CD14-positive monocyte (primary cell): ENCODE measurements at regions not wholly inside any gene's neighbourhood (a gene's known extent, or its start where the extent isn't known, plus 50 kb on each side); places are given as distances from the start of the nearest gene placed in this dataset.
"Not testable (repeated sequence)": the region's sequence is repeated elsewhere in the genome, so short reads cannot be mapped to it uniquely, and the experiment has no call there.

Experiments used
- DNase-seq, 3 donors: peaks; one replicate each; pipeline ENCODE4 v3.0.0-alpha.2; 2011 to 2022
- H2AFZ ChIP-seq: 2 replicates; pipeline ENCODE4 v1.6.0; 2012; ENCODE audit warnings: mild to moderate bottlenecking, low read depth, low read length, inconsistent platforms; ENCODE audit not compliant: insufficient read depth, poor library complexity, severe bottlenecking
- H3K27ac ChIP-seq, 2 donors: 1 replicate in 1 of 2; 2 replicates in 1 of 2; pipeline ENCODE4 v1.5.1; 2012 to 2013; ENCODE audit warnings: low read length in 2 of 2, control low read depth in 1 of 2, inconsistent platforms in 1 of 2, low read depth in 1 of 2, mild to moderate bottlenecking in 1 of 2
- H3K27me3 ChIP-seq, 2 donors: one replicate each; pipeline versions ENCODE4 v1.6.0 to v1.6.1; 2011 to 2013; ENCODE audit warnings: low read length in 2 of 2; ENCODE audit not compliant: control insufficient read depth in 2 of 2, insufficient read depth in 2 of 2
- H3K36me3 ChIP-seq, 2 donors: replicated peaks in 1 of 2; 1 replicate in 1 of 2; 2 replicates in 1 of 2; pipeline versions ENCODE4 v1.5.1 to v1.6.1; 2012 to 2013; ENCODE audit warnings: low read length in 2 of 2, control low read depth in 1 of 2, inconsistent platforms in 1 of 2, mild to moderate bottlenecking in 1 of 2; ENCODE audit not compliant: insufficient read depth in 2 of 2, control insufficient read depth in 1 of 2
- H3K4me1 ChIP-seq, 2 donors: 1 replicate in 1 of 2; 2 replicates in 1 of 2; pipeline versions ENCODE4 v1.5.1 to v1.6.1; 2012 to 2013; ENCODE audit warnings: low read length in 2 of 2, control low read depth in 1 of 2, inconsistent platforms in 1 of 2, mild to moderate bottlenecking in 1 of 2, moderate library complexity in 1 of 2; ENCODE audit not compliant: insufficient read depth in 2 of 2, control insufficient read depth in 1 of 2
- H3K4me2 ChIP-seq: replicated peaks from 2 replicates; pipeline ENCODE3; 2012; ENCODE audit warnings: low read length, moderate library complexity, mild to moderate bottlenecking; ENCODE audit not compliant: poor library complexity, severe bottlenecking; ENCODE audit errors: extremely low read depth
- H3K4me3 ChIP-seq, 3 experiments: fragments of 200-600 bp in 1 of 3; sonication (generic) in 1 of 3; replicated peaks in 1 of 3; 1 replicate in 2 of 3; 2 replicates in 1 of 3; pipeline ENCODE4 v1.5.1; 2011 to 2013; ENCODE audit warnings: low read length in 3 of 3, mild to moderate bottlenecking in 3 of 3, control low read depth in 2 of 3, low read depth in 2 of 3, inconsistent platforms in 1 of 3, moderate library complexity in 1 of 3
- H3K79me2 ChIP-seq: 2 replicates; pipeline ENCODE4 v1.6.0; 2012; ENCODE audit warnings: mild to moderate bottlenecking, control low read depth, inconsistent platforms, low read length, moderate library complexity; ENCODE audit not compliant: insufficient read depth
- H3K9ac ChIP-seq: 2 replicates; pipeline ENCODE4 v1.6.0; 2017; ENCODE audit warnings: low read length, mild to moderate bottlenecking; ENCODE audit not compliant: insufficient read depth, poor library complexity, severe bottlenecking
- H3K9me3 ChIP-seq, 2 donors: replicated peaks in 1 of 2; 1 replicate in 1 of 2; 2 replicates in 1 of 2; pipeline versions ENCODE4 v1.5.1 to v1.6.1; 2012 to 2013; ENCODE audit warnings: low read length in 2 of 2, control low read depth in 1 of 2; ENCODE audit not compliant: control insufficient read depth in 1 of 2, insufficient read depth in 1 of 2
- H4K20me1 ChIP-seq: 2 replicates; pipeline ENCODE4 v1.6.0; 2012; ENCODE audit warnings: mild to moderate bottlenecking, low read length, control low read depth, moderate library complexity; ENCODE audit not compliant: insufficient read depth
- H3K27ac Mint-ChIP-seq, 7 donors: one replicate each; pipeline ENCODE4 v1.8.0; 2020; ENCODE audit warnings: mild to moderate bottlenecking in 7 of 7, mixed read lengths in 7 of 7, moderate library complexity in 6 of 7, inconsistent platforms in 2 of 7
- H3K27me3 Mint-ChIP-seq, 3 donors: one replicate each; pipeline ENCODE4 v1.8.0; 2021 to 2022; ENCODE audit warnings: low read depth in 3 of 3, mild to moderate bottlenecking in 3 of 3, mixed read lengths in 3 of 3, moderate library complexity in 3 of 3, inconsistent platforms in 1 of 3
- H3K36me3 Mint-ChIP-seq, 2 donors: one replicate each; pipeline ENCODE4 v1.8.0; 2020; ENCODE audit warnings: mixed read lengths in 2 of 2, inconsistent platforms in 1 of 2, mild to moderate bottlenecking in 1 of 2
- H3K4me1 Mint-ChIP-seq: one replicate; pipeline ENCODE4 v1.8.0; 2020; ENCODE audit warnings: mild to moderate bottlenecking, mixed read lengths
- H3K4me3 Mint-ChIP-seq, 2 donors: one replicate each; pipeline ENCODE4 v1.8.0; 2020; ENCODE audit warnings: mild to moderate bottlenecking in 2 of 2, mixed read lengths in 2 of 2, moderate library complexity in 1 of 2
- H3K9me3 Mint-ChIP-seq, 7 donors: one replicate each; pipeline ENCODE4 v1.8.0; 2020 to 2022; ENCODE audit warnings: mixed read lengths in 7 of 7, mild to moderate bottlenecking in 6 of 7, moderate library complexity in 6 of 7, inconsistent platforms in 2 of 7
- CTCF ChIP-seq: fragments of 200-600 bp; IDR thresholded peaks from one replicate; pipeline ENCODE4 v1.8.0; 2022; ENCODE audit warnings: antibody characterized with exemption, mild to moderate bottlenecking
- WGBS: methylation state at CpG from one replicate; pipeline ENCODE4 v1.1.5; 2013; ENCODE audit warnings: missing lambda C conversion rate; ENCODE audit not compliant: insufficient coverage; 5-methylcytosine and 5-hydroxymethylcytosine counted together
- intact Hi-C, 2 donors: fragments of 100-400 bp; cut with micrococcal nuclease; formaldehyde crosslinking; loops; one replicate each; pipeline versions ENCODE4 v1.15.0 to v1.15.1; 2023

GRCh38 chr4:77453911-77454310 lies 151.7 kb upstream of the CXCL13 start:
- Mint-ChIP-seq H3K9me3 (peaks cover 0 to 4% (median 0%) of the 10 kb centered on the region in 7 donors), H3K4me1 (no peaks in the 10 kb centered on the region), H3K36me3 (no peaks in the 10 kb centered on the region), H3K27me3 (peaks cover 0 to 4% (median 0%) of the 10 kb centered on the region in 3 donors), H3K27ac (no peak overlapping the region), H3K4me3 (no peak overlapping the region)
- no peak overlapping the region for H3K9ac ChIP-seq
- H3K4me2 ChIP-seq, result no peak overlapping the region
- H4K20me1 ChIP-seq, result no peaks in the 10 kb centered on the region
- H3K9me3 ChIP-seq, result no peaks in the 10 kb centered on the region
- no peak for TF ChIP-seq CTCF
- no peak overlapping the region for H2AFZ ChIP-seq
- no peaks in the 10 kb centered on the region for H3K4me1 ChIP-seq
- H3K79me2 ChIP-seq, result no peaks in the 10 kb centered on the region
- no peak overlapping the region for H3K27ac ChIP-seq
- H3K4me3 ChIP-seq, result no peak overlapping the region
- no peaks in the 10 kb centered on the region for H3K36me3 ChIP-seq
- DNase-seq, result no peak
- H3K27me3 ChIP-seq, result no peaks in the 10 kb centered on the region
- 100% methylated on average over 1 of the region's 1 CpG for WGBS
- intact Hi-C loops, result no loop called here

GRCh38 chr4:77454858-77455257 lies 150.8 kb upstream of the CXCL13 start:
- TF ChIP-seq CTCF, result no peak
- Mint-ChIP-seq H3K4me1 (no peaks in the 10 kb centered on the region), H3K27ac (no peak overlapping the region), H3K4me3 (no peak overlapping the region), H3K9me3 (peaks cover 0 to 4% (median 1%) of the 10 kb centered on the region in 7 donors), H3K36me3 (no peaks in the 10 kb centered on the region), H3K27me3 (peaks cover 0 to 4% (median 0%) of the 10 kb centered on the region in 3 donors)
- intact Hi-C loops, result no loop called here
- Histone ChIP-seq H3K4me2 (no peak overlapping the region), H3K4me3 (no peak overlapping the region), H3K27ac (no peak overlapping the region), H3K9me3 (no peaks in the 10 kb centered on the region), H2AFZ (no peak overlapping the region), H3K79me2 (no peaks in the 10 kb centered on the region), H3K36me3 (no peaks in the 10 kb centered on the region), H3K4me1 (no peaks in the 10 kb centered on the region), H3K27me3 (no peaks in the 10 kb centered on the region), H4K20me1 (no peaks in the 10 kb centered on the region), H3K9ac (no peak overlapping the region)
- WGBS, result no CpG with 5 or more reads among the region's 1 CpG
- no peak for DNase-seq

- H3K9me3 Mint-ChIP-seq, result peaks cover 0 to 10% (median 4%) of the 10 kb centered on the region in 7 donors
- H3K4me3 Mint-ChIP-seq, H3K4me1 ChIP-seq, H4K20me1 ChIP-seq, DNase-seq, H3K4me2 ChIP-seq, H3K4me3 ChIP-seq, H3K36me3 Mint-ChIP-seq, H3K27me3 ChIP-seq, H3K79me2 ChIP-seq, H3K9ac ChIP-seq, intact Hi-C loops, H2AFZ ChIP-seq, H3K27ac Mint-ChIP-seq, H3K4me1 Mint-ChIP-seq, H3K27me3 Mint-ChIP-seq, H3K27ac ChIP-seq, H3K36me3 ChIP-seq, H3K9me3 ChIP-seq: not testable (repeated sequence)
- WGBS, result 100% methylated on average over 1 of the region's 2 CpGs
These were observed 141.5 kb upstream of the CXCL13 start for GRCh38 chr4:77464100-77464499.
